RWPE2 (cell line): ENCODE measurements at regions not wholly inside any gene's neighbourhood (a gene's known extent, or its start where the extent isn't known, plus 50 kb on each side); places are given as distances from the start of the nearest gene placed in this dataset.
A peak's percentile ranks its signal among the peaks of the same experiment; 100 is the strongest.

Source experiments
- ATAC-seq: fragments of 200-7000 bp; cut with Tn5 transposase; 3 replicates; pipeline ENCODE4 v1.9.1; 2021; ENCODE audit warnings: low read depth
- DNase-seq: peaks from one replicate; pipeline ENCODE4 v3.0.0-alpha.2; 2020; ENCODE audit warnings: low spot score
- H3K27ac ChIP-seq: fragments of 450-650 bp; 2 replicates; pipeline ENCODE4 v1.5.1; 2017; ENCODE audit warnings: mild to moderate bottlenecking; ENCODE audit not compliant: poor library complexity, severe bottlenecking
- H3K27me3 ChIP-seq: fragments of 250-450 bp; sonication (Bioruptor Pico); 2 replicates; pipeline ENCODE4 v1.5.1; 2021; ENCODE audit warnings: mild to moderate bottlenecking, moderate library complexity; ENCODE audit not compliant: insufficient read depth, poor library complexity, severe bottlenecking
- H3K36me3 ChIP-seq: fragments of 250-450 bp; sonication (Bioruptor Pico); 2 replicates; pipeline ENCODE4 v1.5.1; 2020; ENCODE audit warnings: low read depth, mild to moderate bottlenecking, moderate library complexity
- H3K4me1 ChIP-seq: fragments of 250-450 bp; sonication (Bioruptor Pico); 2 replicates; pipeline ENCODE4 v1.5.1; 2021; ENCODE audit warnings: mild to moderate bottlenecking, moderate library complexity; ENCODE audit not compliant: insufficient read depth, poor library complexity, severe bottlenecking
- H3K4me3 ChIP-seq: fragments of 250-450 bp; sonication (Bioruptor Pico); 2 replicates; pipeline ENCODE4 v1.5.1; 2021; ENCODE audit warnings: mild to moderate bottlenecking, moderate library complexity; ENCODE audit not compliant: severe bottlenecking
- H3K9me3 ChIP-seq: fragments of 250-450 bp; sonication (Bioruptor Pico); 2 replicates; pipeline ENCODE4 v1.5.1; 2021; ENCODE audit warnings: mild to moderate bottlenecking, moderate library complexity; ENCODE audit not compliant: severe bottlenecking
- TF ChIP-seq, protein P1 (sequence below): fragments of 450-650 bp; IDR thresholded peaks from one replicate; pipeline ENCODE4 v1.5.1; 2017; ENCODE audit warnings: mild to moderate bottlenecking, moderate library complexity; ENCODE audit not compliant: poor library complexity, severe bottlenecking

DNA sequence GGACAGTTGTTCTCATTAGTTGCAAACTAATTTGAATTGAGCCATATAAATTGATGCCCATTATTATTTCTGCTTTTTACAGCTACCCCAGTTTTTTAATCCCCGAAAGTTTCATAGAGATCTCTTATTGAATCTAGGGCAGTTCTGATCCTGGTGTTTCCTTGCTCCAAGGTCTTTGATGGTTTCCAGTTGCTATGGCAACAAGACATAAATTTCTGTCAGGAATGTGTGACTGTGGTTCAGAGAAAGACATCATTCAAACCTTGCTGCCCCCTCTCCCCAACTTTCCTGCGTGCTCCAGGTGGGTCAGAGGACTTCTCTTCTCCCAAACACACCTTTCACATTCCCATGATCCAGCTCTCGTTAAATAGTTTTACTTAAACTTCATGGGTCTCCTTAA is 63.4 kb downstream of the TAF11L14 start:
- H3K9me3 ChIP-seq = no peaks in the 10 kb centered on the region
- no peak overlapping the region for H3K27ac ChIP-seq
- H3K27me3 ChIP-seq = no peaks in the 10 kb centered on the region
- no peak overlapping the region for H3K4me3 ChIP-seq
- no peak for DNase-seq
- ATAC-seq = no peak
- TF ChIP-seq, protein P1, sequence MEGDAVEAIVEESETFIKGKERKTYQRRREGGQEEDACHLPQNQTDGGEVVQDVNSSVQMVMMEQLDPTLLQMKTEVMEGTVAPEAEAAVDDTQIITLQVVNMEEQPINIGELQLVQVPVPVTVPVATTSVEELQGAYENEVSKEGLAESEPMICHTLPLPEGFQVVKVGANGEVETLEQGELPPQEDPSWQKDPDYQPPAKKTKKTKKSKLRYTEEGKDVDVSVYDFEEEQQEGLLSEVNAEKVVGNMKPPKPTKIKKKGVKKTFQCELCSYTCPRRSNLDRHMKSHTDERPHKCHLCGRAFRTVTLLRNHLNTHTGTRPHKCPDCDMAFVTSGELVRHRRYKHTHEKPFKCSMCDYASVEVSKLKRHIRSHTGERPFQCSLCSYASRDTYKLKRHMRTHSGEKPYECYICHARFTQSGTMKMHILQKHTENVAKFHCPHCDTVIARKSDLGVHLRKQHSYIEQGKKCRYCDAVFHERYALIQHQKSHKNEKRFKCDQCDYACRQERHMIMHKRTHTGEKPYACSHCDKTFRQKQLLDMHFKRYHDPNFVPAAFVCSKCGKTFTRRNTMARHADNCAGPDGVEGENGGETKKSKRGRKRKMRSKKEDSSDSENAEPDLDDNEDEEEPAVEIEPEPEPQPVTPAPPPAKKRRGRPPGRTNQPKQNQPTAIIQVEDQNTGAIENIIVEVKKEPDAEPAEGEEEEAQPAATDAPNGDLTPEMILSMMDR = no peak
- H3K4me1 ChIP-seq = peaks cover 15% of the 10 kb centered on the region
- H3K36me3 ChIP-seq = no peaks in the 10 kb centered on the region

DNA sequence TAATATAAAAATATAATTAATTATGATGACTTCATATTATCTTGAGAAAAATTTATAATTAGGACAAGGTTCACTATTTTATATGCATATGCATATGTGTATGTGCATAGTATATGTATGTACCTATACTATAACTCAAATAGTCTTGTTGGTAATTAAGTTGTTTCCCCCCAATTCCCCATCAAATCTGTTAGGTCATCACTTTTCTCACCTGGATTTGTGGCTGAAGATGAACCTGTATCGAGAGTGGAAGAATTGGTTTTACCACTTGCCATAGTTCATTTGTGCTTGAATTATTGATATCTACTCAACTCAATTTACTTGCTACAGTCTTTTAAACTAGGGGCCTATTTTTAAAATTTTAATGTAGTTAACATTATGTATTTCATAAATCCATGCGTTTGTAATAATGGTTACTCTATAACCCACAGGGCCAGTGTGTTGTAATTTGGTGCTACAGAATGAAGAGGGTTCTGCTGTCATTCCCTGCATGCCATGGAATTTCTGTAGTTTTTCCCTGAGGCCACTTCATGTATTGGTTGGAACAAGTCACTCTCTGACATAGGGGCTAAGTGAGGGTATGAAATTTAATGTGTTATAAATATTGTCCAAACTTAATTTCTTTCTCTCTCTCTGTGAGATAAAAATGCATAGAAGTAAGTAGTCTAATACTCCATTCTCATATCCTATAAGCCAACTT is 74.9 kb downstream of the TAF11L14 start:
- H3K4me1 ChIP-seq = no peaks in the 10 kb centered on the region
- ATAC-seq = no peak
- H3K9me3 ChIP-seq = peaks cover 2% of the 10 kb centered on the region
- no peaks in the 10 kb centered on the region for H3K36me3 ChIP-seq
- H3K27me3 ChIP-seq = no peaks in the 10 kb centered on the region
- no peak overlapping the region for H3K4me3 ChIP-seq
- DNase-seq = no peak
- no peak overlapping the region for H3K27ac ChIP-seq
- TF ChIP-seq, protein P1 = no peak

DNA sequence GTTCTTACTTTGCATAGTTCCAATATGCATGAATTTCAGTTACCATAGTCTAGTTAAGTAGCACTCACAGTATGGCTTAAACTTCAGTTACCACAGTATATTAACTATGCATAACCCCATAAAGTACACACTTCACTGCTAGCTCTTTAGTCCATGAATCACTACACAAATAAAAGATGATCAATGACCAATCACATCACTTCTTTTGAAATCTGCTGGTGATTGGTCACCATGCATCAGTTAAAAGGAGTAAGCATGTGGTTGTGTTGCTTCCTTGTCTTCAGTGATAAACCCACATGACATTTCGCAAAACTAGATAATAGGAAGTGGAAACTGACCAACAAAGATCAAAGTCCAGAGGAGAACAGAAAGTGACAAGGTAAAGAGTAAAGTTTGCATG is 79.0 kb downstream of the TAF11L14 start:
- TF ChIP-seq, protein P1 = no peak
- Histone ChIP-seq H3K27me3 (no peaks in the 10 kb centered on the region), H3K27ac (no peak overlapping the region), H3K4me1 (no peaks in the 10 kb centered on the region), H3K4me3 (no peak overlapping the region), H3K36me3 (no peaks in the 10 kb centered on the region), H3K9me3 (no peaks in the 10 kb centered on the region)
- DNase-seq (no peak), ATAC-seq (peak; percentile 40; the same call in 2 of the 3 replicates)

DNA sequence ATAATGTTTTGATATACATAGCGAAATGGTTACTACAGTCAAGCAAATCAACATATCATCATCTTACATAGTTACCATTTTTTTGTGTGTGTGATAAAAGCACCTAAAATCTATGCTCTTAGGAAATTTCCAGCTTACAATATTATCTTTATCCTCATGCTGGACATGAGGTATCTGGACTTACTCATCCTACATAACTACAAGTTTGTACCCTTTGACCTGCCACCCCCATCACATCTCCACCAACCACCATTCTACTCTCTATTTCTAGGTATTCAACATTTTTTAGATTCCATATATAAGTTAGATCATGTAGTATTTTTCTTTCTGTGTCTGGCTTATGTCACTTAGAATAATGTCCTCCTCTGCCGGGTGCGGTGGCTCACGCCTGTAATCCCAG is 79.9 kb downstream of the TAF11L14 start:
- no peaks in the 10 kb centered on the region for H3K36me3 ChIP-seq
- no peak overlapping the region for H3K27ac ChIP-seq
- ATAC-seq (no peak), DNase-seq (no peak)
- H3K27me3 ChIP-seq = no peaks in the 10 kb centered on the region
- no peaks in the 10 kb centered on the region for H3K9me3 ChIP-seq
- no peak overlapping the region for H3K4me3 ChIP-seq
- no peaks in the 10 kb centered on the region for H3K4me1 ChIP-seq
- TF ChIP-seq, protein P1 = no peak

DNA sequence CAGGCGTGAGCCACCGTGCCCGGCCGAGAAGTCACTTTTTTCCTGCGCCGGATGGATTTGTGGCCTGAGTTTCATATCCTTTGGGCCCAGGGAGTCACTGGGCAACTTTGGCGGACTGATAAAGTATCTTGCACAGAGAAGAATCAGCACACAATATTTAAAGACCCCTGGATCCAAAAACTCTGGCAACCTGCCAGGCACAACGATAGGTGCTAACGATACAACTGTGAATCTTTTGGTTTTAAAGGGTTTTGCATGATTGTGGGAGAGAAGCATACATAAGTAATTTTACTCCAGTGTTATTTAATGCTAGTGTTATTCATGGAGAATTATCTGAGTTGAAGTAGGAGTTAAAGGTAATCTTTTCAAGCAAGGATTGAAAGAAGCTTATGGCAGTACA is 85.3 kb downstream of the TAF11L14 start:
- Histone ChIP-seq H3K27me3 (no peaks in the 10 kb centered on the region), H3K4me3 (no peak overlapping the region)
- ATAC-seq = no peak

More for the DNA sequence above, 85.3 kb downstream of the TAF11L14 start:
- Histone ChIP-seq H3K36me3 (no peaks in the 10 kb centered on the region), H3K4me1 (no peaks in the 10 kb centered on the region), H3K9me3 (no peaks in the 10 kb centered on the region), H3K27ac (no peak overlapping the region)
- no peak for DNase-seq
- TF ChIP-seq, protein P1 = no peak
